Neuronal stem cell (in vitro differentiated cells): ENCODE measurements at regions not wholly inside any gene's neighbourhood (a gene's known extent, or its start where the extent isn't known, plus 50 kb on each side); places are given as distances from the start of the nearest gene placed in this dataset.
A peak's percentile ranks its signal among the peaks of the same experiment; 100 is the strongest.

Experiments used
- DNase-seq: peaks from one replicate; pipeline ENCODE4 v3.0.0-alpha.2; 2013; ENCODE audit warnings: low spot score
- H2AFZ ChIP-seq: one replicate; pipeline ENCODE4 v1.6.1; 2013; ENCODE audit warnings: mild to moderate bottlenecking, low read length, inconsistent platforms
- H2AK5ac ChIP-seq: 2 replicates; pipeline ENCODE4 v1.6.1; 2013; ENCODE audit warnings: low read depth, mild to moderate bottlenecking, inconsistent platforms, low read length, moderate library complexity, mixed read lengths
- H2BK120ac ChIP-seq: 2 replicates; pipeline ENCODE4 v1.6.1; 2013; ENCODE audit warnings: low read depth, mild to moderate bottlenecking, inconsistent platforms, low read length, moderate library complexity, mixed read lengths
- H2BK12ac ChIP-seq: one replicate; pipeline ENCODE4 v1.6.1; 2013; ENCODE audit warnings: low read length, inconsistent platforms
- H2BK15ac ChIP-seq: 2 replicates; pipeline ENCODE4 v1.6.1; 2013; ENCODE audit warnings: mild to moderate bottlenecking, low read length, inconsistent platforms, mixed read lengths
- H2BK5ac ChIP-seq: one replicate; pipeline ENCODE4 v1.6.1; 2013; ENCODE audit warnings: inconsistent platforms, mild to moderate bottlenecking, low read length, moderate library complexity
- H3K14ac ChIP-seq: one replicate; pipeline ENCODE4 v1.6.1; 2013; ENCODE audit warnings: low read length, inconsistent platforms
- H3K18ac ChIP-seq: 2 replicates; pipeline ENCODE4 v1.6.1; 2013; ENCODE audit warnings: low read length, inconsistent platforms
- H3K23ac ChIP-seq: 2 replicates; pipeline ENCODE4 v1.6.1; 2013; ENCODE audit warnings: low read depth, mild to moderate bottlenecking, mixed read lengths, low read length, inconsistent platforms; ENCODE audit not compliant: poor library complexity
- H3K27ac ChIP-seq: replicated peaks from 3 replicates; pipeline ENCODE4 v1.5.1; 2013; ENCODE audit warnings: low read length, inconsistent platforms
- H3K27me3 ChIP-seq, 3 experiments: 2 replicates each; pipeline ENCODE4 v1.6.1; 2013; ENCODE audit warnings: low read length in 3 of 3, mild to moderate bottlenecking in 2 of 3, inconsistent platforms in 1 of 3, low read depth in 1 of 3, mixed read lengths in 1 of 3, moderate library complexity in 1 of 3; ENCODE audit not compliant: control insufficient read depth in 3 of 3, insufficient read depth in 3 of 3
- H3K36me3 ChIP-seq, 2 donors: replicated peaks in 1 of 2; 2 replicates each; pipeline ENCODE4 v1.6.1; 2013; ENCODE audit warnings: low read length in 2 of 2; ENCODE audit not compliant: control insufficient read depth in 2 of 2, insufficient read depth in 2 of 2
- H3K4ac ChIP-seq: 2 replicates; pipeline ENCODE4 v1.6.1; 2013; ENCODE audit warnings: inconsistent platforms, mild to moderate bottlenecking, low read length, moderate library complexity
- H3K4me1 ChIP-seq, 2 donors: 1 replicate in 1 of 2; 2 replicates in 1 of 2; pipeline ENCODE4 v1.6.1; 2013; ENCODE audit warnings: low read length in 2 of 2, low read depth in 1 of 2; ENCODE audit not compliant: control insufficient read depth in 2 of 2, insufficient read depth in 1 of 2
- H3K4me2 ChIP-seq: one replicate; pipeline ENCODE4 v1.6.1; 2013; ENCODE audit warnings: mild to moderate bottlenecking, low read length, inconsistent platforms; ENCODE audit not compliant: insufficient read depth, poor library complexity, severe bottlenecking
- H3K4me3 ChIP-seq, 2 donors: 2 replicates each; pipeline ENCODE4 v1.5.1; 2013; ENCODE audit warnings: low read length in 2 of 2, mild to moderate bottlenecking in 2 of 2, inconsistent platforms in 1 of 2, moderate library complexity in 1 of 2
- H3K79me1 ChIP-seq: one replicate; pipeline ENCODE4 v1.6.1; 2013; ENCODE audit warnings: low read depth, mild to moderate bottlenecking, inconsistent platforms, low read length, moderate library complexity
- H3K9ac ChIP-seq: one replicate; pipeline ENCODE4 v1.6.1; 2013; ENCODE audit warnings: mild to moderate bottlenecking, low read depth, low read length, inconsistent platforms; ENCODE audit not compliant: poor library complexity
- H3K9me3 ChIP-seq, 2 donors: replicated peaks in 1 of 2; 2 replicates each; pipeline versions ENCODE3 to v1.6.1; 2013; ENCODE audit warnings: low read length in 2 of 2, mild to moderate bottlenecking in 2 of 2, inconsistent platforms in 1 of 2, low read depth in 1 of 2, mixed read lengths in 1 of 2, moderate library complexity in 1 of 2; ENCODE audit not compliant: control insufficient read depth in 2 of 2, insufficient read depth in 1 of 2
- H4K8ac ChIP-seq: one replicate; pipeline ENCODE4 v1.6.1; 2013; ENCODE audit warnings: low read depth, mild to moderate bottlenecking, inconsistent platforms, low read length, moderate library complexity
- H4K91ac ChIP-seq: one replicate; pipeline ENCODE4 v1.6.1; 2013; ENCODE audit warnings: low read length, low read depth, mild to moderate bottlenecking, inconsistent platforms; ENCODE audit not compliant: poor library complexity
- WGBS, 2 donors: extraction: QIAGEN DNeasy Blood & Tissue Kit; methylation state at CpG; one replicate each; pipeline ENCODE4 v1.1.7; 2013; ENCODE audit warnings: missing lambda C conversion rate in 2 of 2, mixed read lengths in 1 of 2; ENCODE audit not compliant: insufficient read length in 2 of 2, insufficient replicate concordance in 1 of 2; ENCODE audit errors: extremely low coverage in 2 of 2; 5-methylcytosine and 5-hydroxymethylcytosine counted together

GRCh38 chr2:128440666-128441340, 122.1 kb upstream of the HS6ST1 start:
- no peaks in the 10 kb centered on the region for H3K9me3 ChIP-seq
- H3K4me1 ChIP-seq: peaks cover 0 to 12% of the 10 kb centered on the region in 2 donors
- H2BK120ac ChIP-seq: no peak overlapping the region
- H3K14ac ChIP-seq: no peak overlapping the region
- peaks cover 2% of the 10 kb centered on the region for H3K79me1 ChIP-seq
- DNase-seq: no peak
- peak overlapping the region; percentile 52 for H4K8ac ChIP-seq
- peak overlapping the region; percentile 35 for H2BK5ac ChIP-seq
- peak overlapping the region; percentile 69 for H3K23ac ChIP-seq
- H2AK5ac ChIP-seq: peak overlapping the region; percentile 53
- no peaks in the 10 kb centered on the region for H3K36me3 ChIP-seq
- H3K4me3 ChIP-seq: no peak overlapping the region
- H3K4ac ChIP-seq: no peak overlapping the region
- H3K9ac ChIP-seq: peak overlapping the region; percentile 15
- H3K4me2 ChIP-seq: no peak overlapping the region
- peak overlapping the region; percentile 54 for H2BK15ac ChIP-seq
- no CpG with 5 or more reads among the region's 14 CpGs for WGBS, 2 donors
- H3K18ac ChIP-seq: peak overlapping the region; percentile 89
- H2BK12ac ChIP-seq: peak overlapping the region; percentile 88
- H2AFZ ChIP-seq: no peak overlapping the region
- no peak overlapping the region for H4K91ac ChIP-seq
- H3K27me3 ChIP-seq: no peaks in the 10 kb centered on the region
- no peak overlapping the region for H3K27ac ChIP-seq

DNA sequence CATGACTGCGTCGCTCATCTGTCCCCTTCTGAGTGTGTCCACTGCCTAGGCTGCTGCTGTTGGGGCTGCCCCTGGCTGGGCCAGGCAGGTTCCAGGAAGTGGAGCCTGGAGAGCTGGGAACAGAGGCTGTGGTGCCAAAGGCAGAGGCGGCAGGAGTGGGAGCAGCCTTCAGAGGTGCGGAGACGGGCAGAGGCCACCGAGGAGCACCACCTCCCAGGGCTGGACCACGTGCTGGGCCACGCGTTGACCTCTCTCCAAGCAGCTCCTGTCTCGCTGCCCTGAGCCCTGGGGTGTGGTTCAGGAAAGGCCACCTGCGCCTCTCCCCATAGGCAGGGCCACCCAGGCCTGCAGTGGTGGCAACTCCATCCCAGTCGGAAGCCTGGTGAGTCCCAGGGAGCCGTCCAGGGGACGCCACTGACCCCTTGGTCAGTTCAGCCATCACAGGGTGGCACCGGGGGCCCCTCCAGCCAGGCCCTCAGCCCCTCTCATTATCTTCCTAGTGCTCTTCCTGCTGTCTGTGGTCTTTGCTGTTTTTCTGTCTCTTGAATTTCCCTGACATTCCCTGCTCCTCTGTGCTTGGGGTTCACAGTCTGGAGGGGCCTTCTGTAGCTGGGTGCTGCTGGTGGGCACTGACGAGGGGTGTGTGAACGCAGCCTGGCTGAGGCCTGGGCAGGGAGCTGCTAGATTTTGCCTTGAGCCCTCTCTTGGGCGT, 122.8 kb upstream of the HS6ST1 start:
- Histone ChIP-seq H3K27ac (no peak overlapping the region), H3K4me3 (no peak overlapping the region), H3K9ac (no peak overlapping the region), H3K27me3 (no peaks in the 10 kb centered on the region), H2AK5ac (peak overlapping the region; percentile 56), H2BK12ac (peak overlapping the region; percentile 88), H3K23ac (peak overlapping the region; percentile 22), H2BK5ac (peak overlapping the region; percentile 35), H3K4me2 (no peak overlapping the region), H2BK120ac (no peak overlapping the region), H3K18ac (peak overlapping the region; percentile 89), H2BK15ac (peak overlapping the region; percentile 54), H3K79me1 (peaks cover 2% of the 10 kb centered on the region), H3K14ac (no peak overlapping the region), H3K4ac (no peak overlapping the region), H3K36me3 (no peaks in the 10 kb centered on the region), H3K9me3 (no peaks in the 10 kb centered on the region), H3K4me1 (peaks cover 0 to 9% of the 10 kb centered on the region in 2 donors), H2AFZ (peak overlapping the region; percentile 86), H4K8ac (peak overlapping the region; percentile 52), H4K91ac (no peak overlapping the region)
- WGBS, 2 donors: no CpG with 5 or more reads among the region's 18 CpGs
- no peak for DNase-seq

DNA sequence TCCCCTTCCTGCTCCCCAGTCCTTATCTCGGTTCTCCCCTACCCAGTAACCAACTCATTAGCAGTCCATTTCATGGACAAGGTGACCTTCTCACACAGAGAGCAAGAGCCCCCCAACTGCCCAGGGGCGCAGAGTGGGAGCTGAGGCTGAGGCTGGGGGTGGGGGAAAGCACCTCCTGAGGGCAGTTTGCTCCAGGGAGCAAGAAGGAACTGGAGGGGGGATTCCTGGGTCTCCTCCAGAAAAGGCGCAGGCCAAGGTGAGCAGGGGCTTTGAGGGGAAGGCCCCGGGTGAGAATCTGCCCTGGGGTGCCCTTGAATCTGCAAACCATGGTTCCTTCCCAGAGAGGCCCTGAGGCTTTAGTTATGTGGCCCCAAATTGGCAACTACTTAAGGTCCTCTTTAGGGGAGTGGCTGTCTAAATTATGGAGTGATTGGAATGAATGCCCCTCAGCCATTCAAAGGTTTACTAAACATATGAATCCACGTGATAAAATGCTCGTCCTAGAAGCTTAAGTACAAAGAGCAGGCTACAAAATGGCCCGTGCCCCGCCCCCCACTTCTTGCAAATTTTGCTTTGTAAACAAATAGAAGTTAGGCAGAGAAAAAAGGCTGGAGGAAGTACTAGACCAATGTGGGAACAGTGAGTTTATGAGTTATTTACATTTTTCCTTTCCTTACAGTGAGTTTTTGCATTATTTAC, 123.5 kb upstream of the HS6ST1 start:
- no peak overlapping the region for H2BK120ac ChIP-seq
- peaks cover 2% of the 10 kb centered on the region for H3K79me1 ChIP-seq
- no peak overlapping the region for H2BK15ac ChIP-seq
- H3K23ac ChIP-seq: peak overlapping the region; percentile 22
- no peaks in the 10 kb centered on the region for H3K9me3 ChIP-seq
- peak overlapping the region; percentile 86 for H2AFZ ChIP-seq
- no peak overlapping the region for H3K4me2 ChIP-seq
- no peak overlapping the region for H2BK12ac ChIP-seq
- peaks cover 0 to 9% of the 10 kb centered on the region in 2 donors for H3K4me1 ChIP-seq
- H3K4ac ChIP-seq: no peak overlapping the region
- no peak overlapping the region for H3K9ac ChIP-seq
- no peak overlapping the region for H4K91ac ChIP-seq
- peak overlapping the region; percentile 77 for H3K18ac ChIP-seq
- no peaks in the 10 kb centered on the region for H3K27me3 ChIP-seq
- no peak overlapping the region for H4K8ac ChIP-seq
- no peaks in the 10 kb centered on the region for H3K36me3 ChIP-seq
- no peak overlapping the region for H3K27ac ChIP-seq
- H2AK5ac ChIP-seq: peak overlapping the region; percentile 56
- H3K14ac ChIP-seq: no peak overlapping the region
- H3K4me3 ChIP-seq: no peak overlapping the region
- DNase-seq: no peak
- no peak overlapping the region for H2BK5ac ChIP-seq
- no CpG with 5 or more reads among the region's 8 CpGs for WGBS, 2 donors

DNA sequence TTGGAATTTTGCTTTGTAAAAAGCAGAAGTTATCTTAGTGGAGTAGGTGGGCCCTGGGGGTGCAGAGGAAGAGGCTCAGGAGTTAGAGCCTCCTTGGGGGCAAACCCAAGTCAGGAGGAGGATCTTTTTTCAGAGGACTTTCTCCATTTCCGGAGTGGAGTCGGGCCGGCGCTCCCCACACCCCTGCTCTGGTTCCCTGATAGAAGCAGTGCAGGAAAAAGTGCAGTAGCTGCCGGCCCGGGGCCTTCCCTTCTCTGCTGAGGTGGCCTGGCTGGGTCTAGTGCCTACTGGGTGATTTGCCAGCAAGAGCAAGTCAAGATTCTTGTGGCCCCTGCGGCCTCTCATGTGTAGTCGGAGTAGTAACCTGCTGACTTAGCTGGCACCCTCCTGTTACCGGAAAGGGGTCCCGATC, 124.2 kb upstream of the HS6ST1 start:
- no peaks in the 10 kb centered on the region for H3K9me3 ChIP-seq
- no peak overlapping the region for H3K4ac ChIP-seq
- no CpG with 5 or more reads among the region's 10 CpGs for WGBS, 2 donors
- no peaks in the 10 kb centered on the region for H3K27me3 ChIP-seq
- peaks cover 0 to 9% of the 10 kb centered on the region in 2 donors for H3K4me1 ChIP-seq
- no peak overlapping the region for H3K9ac ChIP-seq
- no peak overlapping the region for H3K14ac ChIP-seq
- no peak overlapping the region for H3K4me3 ChIP-seq
- peak overlapping the region; percentile 86 for H2AFZ ChIP-seq
- H2BK120ac ChIP-seq: no peak overlapping the region
- no peak overlapping the region for H4K8ac ChIP-seq
- H3K4me2 ChIP-seq: no peak overlapping the region
- peak overlapping the region; percentile 21 for H2BK15ac ChIP-seq
- H2BK5ac ChIP-seq: no peak overlapping the region
- no peak for DNase-seq
- no peak overlapping the region for H3K27ac ChIP-seq
- H3K36me3 ChIP-seq: no peaks in the 10 kb centered on the region
- no peak overlapping the region for H4K91ac ChIP-seq
- H3K18ac ChIP-seq: peak overlapping the region; percentile 44
- H3K23ac ChIP-seq: no peak overlapping the region
- no peak overlapping the region for H2BK12ac ChIP-seq
- no peak overlapping the region for H2AK5ac ChIP-seq
- H3K79me1 ChIP-seq: peaks cover 2% of the 10 kb centered on the region
